Loucy (cell line): ENCODE measurements at regions not wholly inside any gene's neighbourhood (a gene's known extent, or its start where the extent isn't known, plus 50 kb on each side); places are given as distances from the start of the nearest gene placed in this dataset.

Experiments used
- CTCF ChIP-seq: fragments of 200-600 bp; sonication (generic); conservative IDR thresholded peaks from 2 replicates; pipeline ENCODE4 v1.5.1; 2014; ENCODE audit warnings: mild to moderate bottlenecking, antibody characterized with exemption, low read length
- EZH2phosphoT487 ChIP-seq: fragments of 200-600 bp; IDR thresholded peaks from 2 replicates; pipeline ENCODE4 v1.6.1; 2018; ENCODE audit warnings: antibody characterized with exemption, mild to moderate bottlenecking, moderate library complexity, borderline replicate concordance

DNA sequence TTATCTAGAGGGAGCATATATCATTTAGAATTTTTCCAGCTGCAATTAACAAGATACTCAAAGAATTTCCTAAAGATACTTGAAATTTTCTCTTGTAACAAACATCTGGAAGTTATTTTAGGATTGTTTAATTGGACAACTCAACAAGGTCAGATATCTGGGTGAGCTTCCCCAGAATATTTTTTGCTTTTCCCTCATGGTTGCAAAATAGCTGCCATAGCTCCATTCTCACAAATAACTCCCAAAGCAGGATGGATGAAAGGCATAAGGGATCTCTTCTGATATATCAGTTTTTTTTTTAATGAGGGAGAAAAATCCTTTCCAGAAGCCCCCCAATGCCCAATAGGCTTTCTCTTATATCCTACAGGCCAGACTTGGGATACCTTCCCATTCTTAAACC, 56.6 kb upstream of the SLC25A26 start:
- no peak for TF ChIP-seq CTCF
- no peak for TF ChIP-seq EZH2phosphoT487
